H9 (cell line): ENCODE measurements at regions not wholly inside any gene's neighbourhood (a gene's known extent, or its start where the extent isn't known, plus 50 kb on each side); places are given as distances from the start of the nearest gene placed in this dataset.

ENCODE experiments used
- DNase-seq: peaks from one replicate; pipeline ENCODE4 v3.0.0-alpha.2; 2017
- H2AFZ ChIP-seq: one replicate; pipeline ENCODE4 v1.6.1; 2013; ENCODE audit warnings: mild to moderate bottlenecking, low read length, control low read depth, moderate library complexity
- H2AK5ac ChIP-seq: 2 replicates; pipeline ENCODE4 v1.6.1; 2013; ENCODE audit warnings: low read length, control low read depth, mixed read lengths; ENCODE audit not compliant: insufficient read length
- H2BK120ac ChIP-seq: one replicate; pipeline ENCODE4 v1.6.1; 2013; ENCODE audit warnings: low read depth, mild to moderate bottlenecking, low read length, control low read depth, inconsistent platforms; ENCODE audit not compliant: poor library complexity, severe bottlenecking
- H2BK12ac ChIP-seq: 2 replicates; pipeline ENCODE4 v1.6.1; 2013; ENCODE audit warnings: low read length, control low read depth, mixed read lengths, low read depth; ENCODE audit not compliant: insufficient read length
- H2BK15ac ChIP-seq: 2 replicates; pipeline ENCODE4 v1.6.1; 2013; ENCODE audit warnings: low read depth, low read length, control low read depth
- H2BK20ac ChIP-seq: one replicate; pipeline ENCODE4 v1.6.1; 2013; ENCODE audit warnings: low read depth, mild to moderate bottlenecking, low read length, control low read depth, inconsistent platforms; ENCODE audit not compliant: poor library complexity, severe bottlenecking
- H2BK5ac ChIP-seq: 2 replicates; pipeline ENCODE4 v1.6.1; 2013; ENCODE audit warnings: low read length, control low read depth, mixed read lengths; ENCODE audit not compliant: insufficient read length
- H3K14ac ChIP-seq: 2 replicates; pipeline ENCODE4 v1.6.1; 2013; ENCODE audit warnings: low read length, control low read depth; ENCODE audit not compliant: insufficient read depth
- H3K18ac ChIP-seq: 2 replicates; pipeline ENCODE4 v1.6.1; 2013; ENCODE audit warnings: low read depth, mild to moderate bottlenecking, mixed read lengths, low read length, control low read depth; ENCODE audit not compliant: insufficient read length
- H3K23ac ChIP-seq: 2 replicates; pipeline ENCODE4 v1.6.1; 2013; ENCODE audit warnings: low read length, control low read depth, mixed read lengths, low read depth; ENCODE audit not compliant: insufficient read length
- H3K23me2 ChIP-seq: 2 replicates; pipeline ENCODE4 v1.6.1; 2013; ENCODE audit warnings: low read depth, mild to moderate bottlenecking, mixed read lengths, low read length, control low read depth; ENCODE audit not compliant: insufficient read length, poor library complexity, severe bottlenecking
- H3K27ac ChIP-seq: 2 replicates; pipeline ENCODE4 v1.5.1; 2013; ENCODE audit warnings: low read length, control low read depth, mixed read lengths, low read depth; ENCODE audit not compliant: insufficient read length
- H3K27me3 ChIP-seq: 2 replicates; pipeline ENCODE4 v1.6.1; 2013; ENCODE audit warnings: low read length, control low read depth, inconsistent platforms; ENCODE audit not compliant: insufficient read depth
- H3K4ac ChIP-seq: 2 replicates; pipeline ENCODE4 v1.6.1; 2013; ENCODE audit warnings: low read depth, mild to moderate bottlenecking, control low read depth, inconsistent platforms, low read length, moderate library complexity
- H3K4me1 ChIP-seq: 2 replicates; pipeline ENCODE4 v1.6.1; 2013; ENCODE audit warnings: low read length, control low read depth, inconsistent platforms; ENCODE audit not compliant: insufficient read depth
- H3K4me2 ChIP-seq: 2 replicates; pipeline ENCODE4 v1.6.1; 2013; ENCODE audit warnings: low read length, control low read depth, mixed read lengths; ENCODE audit not compliant: insufficient read length, insufficient read depth
- H3K56ac ChIP-seq: 2 replicates; pipeline ENCODE4 v1.6.1; 2013; ENCODE audit warnings: low read depth, mild to moderate bottlenecking, mixed read lengths, low read length, control low read depth; ENCODE audit not compliant: insufficient read length
- H3K79me1 ChIP-seq: 2 replicates; pipeline ENCODE4 v1.6.1; 2013; ENCODE audit warnings: low read depth, mild to moderate bottlenecking, moderate library complexity, low read length, control low read depth, inconsistent platforms; ENCODE audit not compliant: insufficient read depth, poor library complexity, severe bottlenecking
- H3K79me2 ChIP-seq: 2 replicates; pipeline ENCODE4 v1.6.1; 2013; ENCODE audit warnings: low read length, control low read depth, inconsistent platforms; ENCODE audit not compliant: insufficient read depth
- H3K9ac ChIP-seq: 2 replicates; pipeline ENCODE4 v1.6.1; 2013; ENCODE audit warnings: low read length, control low read depth, mixed read lengths; ENCODE audit not compliant: insufficient read length; ENCODE audit errors: extremely low read depth
- H3K9me3 ChIP-seq: one replicate; pipeline ENCODE4 v1.6.1; 2013; ENCODE audit warnings: low read depth, low read length, inconsistent platforms; ENCODE audit not compliant: control insufficient read depth
- H3T11ph ChIP-seq: one replicate; pipeline ENCODE4 v1.6.1; 2013; ENCODE audit warnings: mild to moderate bottlenecking, low read length, control low read depth, inconsistent platforms
- H4K20me1 ChIP-seq: one replicate; pipeline ENCODE4 v1.6.1; 2013; ENCODE audit not compliant: control insufficient read depth, insufficient read length, insufficient read depth
- H4K5ac ChIP-seq: 2 replicates; pipeline ENCODE4 v1.6.1; 2013; ENCODE audit warnings: low read depth, mild to moderate bottlenecking, mixed read lengths, low read length, control low read depth; ENCODE audit not compliant: insufficient read length
- H4K8ac ChIP-seq: replicated peaks from 2 replicates; pipeline ENCODE4 v1.6.1; 2013; ENCODE audit warnings: low read length, control low read depth, mixed read lengths, low read depth; ENCODE audit not compliant: insufficient read length
- H4K91ac ChIP-seq: 2 replicates; pipeline ENCODE4 v1.6.1; 2013; ENCODE audit warnings: low read depth, mild to moderate bottlenecking, moderate library complexity, mixed read lengths, low read length, control low read depth; ENCODE audit not compliant: insufficient read length
- H3K27ac Mint-ChIP-seq, 3 experiments: 2 replicates in 2 of 3; 3 replicates in 1 of 3; pipeline ENCODE4 v1.8.0; 2020 to 2021; ENCODE audit warnings: mixed read lengths in 3 of 3, mild to moderate bottlenecking in 1 of 3, moderate library complexity in 1 of 3
- H3K27me3 Mint-ChIP-seq: 2 replicates; pipeline ENCODE4 v1.8.0; 2021; ENCODE audit warnings: low read depth, mild to moderate bottlenecking, moderate library complexity, mixed read lengths
- H3K36me3 Mint-ChIP-seq, 3 experiments: 2 replicates in 2 of 3; 3 replicates in 1 of 3; pipeline ENCODE4 v1.8.0; 2020 to 2021; ENCODE audit warnings: low read depth in 3 of 3, mixed read lengths in 3 of 3; ENCODE audit not compliant: insufficient read depth in 1 of 3
- H3K4me1 Mint-ChIP-seq, 2 experiments: 2 replicates each; pipeline ENCODE4 v1.8.0; 2020; ENCODE audit warnings: mixed read lengths in 2 of 2
- H3K4me3 Mint-ChIP-seq, 2 experiments: 2 replicates in 1 of 2; 3 replicates in 1 of 2; pipeline ENCODE4 v1.8.0; 2020 to 2021; ENCODE audit warnings: mild to moderate bottlenecking in 2 of 2, mixed read lengths in 2 of 2, moderate library complexity in 1 of 2
- H3K9me3 Mint-ChIP-seq, 2 experiments: 2 replicates in 1 of 2; 3 replicates in 1 of 2; pipeline ENCODE4 v1.8.0; 2020; ENCODE audit warnings: mild to moderate bottlenecking in 2 of 2, mixed read lengths in 2 of 2, moderate library complexity in 1 of 2
- WGBS: extraction: QIAGEN DNeasy Blood & Tissue Kit; methylation state at CpG from one replicate; pipeline ENCODE4 v1.1.7; 2013; ENCODE audit warnings: missing lambda C conversion rate, low lambda C conversion rate, mixed read lengths; ENCODE audit not compliant: insufficient read length; ENCODE audit errors: extremely low coverage; 5-methylcytosine and 5-hydroxymethylcytosine counted together
- TF ChIP-seq, protein P1 (sequence below): fragments of 200-600 bp; sonication (generic); conservative IDR thresholded peaks from 3 replicates; pipeline ENCODE4 v1.8.0; 2021; ENCODE audit warnings: antibody characterized with exemption, mild to moderate bottlenecking

DNA sequence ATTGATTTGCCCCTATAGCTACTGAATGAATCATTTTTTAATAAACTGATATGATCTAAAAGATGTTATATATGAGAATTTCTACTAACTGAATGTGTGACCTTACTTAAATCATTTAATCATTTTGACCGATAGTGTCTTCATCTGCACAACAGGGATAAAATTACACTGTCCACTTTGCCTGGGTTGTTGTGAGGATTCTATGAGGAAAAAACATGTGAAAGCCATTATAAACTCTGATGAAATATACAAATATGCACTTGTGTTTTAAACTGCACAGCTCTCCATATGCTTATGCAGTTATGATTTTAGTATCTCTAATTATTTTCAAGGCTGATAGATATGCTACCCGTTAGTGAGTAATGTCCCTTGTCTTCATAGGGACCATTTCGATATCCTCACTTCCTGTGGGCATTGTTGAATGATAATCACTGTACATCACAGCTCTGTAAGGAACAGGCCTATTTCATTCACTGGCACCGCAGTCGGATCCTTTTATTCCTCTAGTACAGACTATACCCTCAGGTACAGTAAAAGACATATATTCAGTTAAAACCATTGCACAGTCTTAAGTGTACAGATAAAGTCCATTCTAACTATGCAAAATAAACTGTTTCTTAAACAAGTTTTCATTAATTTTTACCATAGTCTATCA, 88.7 kb upstream of the RAP1B start:
- Histone ChIP-seq H3K4me1 (no peaks in the 10 kb centered on the region), H2BK120ac (no peak overlapping the region), H2AFZ (no peak overlapping the region), H3K4me2 (no peak overlapping the region), H2BK12ac (no peak overlapping the region), H3K79me1 (no peaks in the 10 kb centered on the region), H3K23me2 (no peaks in the 10 kb centered on the region), H3K56ac (no peak overlapping the region), H4K91ac (no peak overlapping the region), H3T11ph (no peak overlapping the region), H3K23ac (no peak overlapping the region), H3K14ac (no peak overlapping the region), H2BK5ac (no peak overlapping the region), H3K4ac (no peak overlapping the region), H2AK5ac (no peak overlapping the region), H3K27me3 (no peaks in the 10 kb centered on the region), H3K27ac (no peak overlapping the region), H3K9ac (no peak overlapping the region), H3K79me2 (no peaks in the 10 kb centered on the region), H4K5ac (no peak overlapping the region), H4K20me1 (no peaks in the 10 kb centered on the region), H3K18ac (no peak overlapping the region), H2BK15ac (no peak overlapping the region), H3K9me3 (peaks cover 10% of the 10 kb centered on the region), H2BK20ac (no peak overlapping the region), H4K8ac (no peak overlapping the region)
- Mint-ChIP-seq H3K4me3 (no peak overlapping the region), H3K9me3 (peaks cover 5 to 12% of the 10 kb centered on the region in 2 experiments; a peak in 4 of 5 replicates), H3K36me3 (peaks cover 0 to 5% (median 0%) of the 10 kb centered on the region in 3 experiments; a peak in 2 of 7 replicates), H3K4me1 (no peaks in the 10 kb centered on the region), H3K27me3 (no peaks in the 10 kb centered on the region), H3K27ac (no peak overlapping the region)
- TF ChIP-seq, protein P1, sequence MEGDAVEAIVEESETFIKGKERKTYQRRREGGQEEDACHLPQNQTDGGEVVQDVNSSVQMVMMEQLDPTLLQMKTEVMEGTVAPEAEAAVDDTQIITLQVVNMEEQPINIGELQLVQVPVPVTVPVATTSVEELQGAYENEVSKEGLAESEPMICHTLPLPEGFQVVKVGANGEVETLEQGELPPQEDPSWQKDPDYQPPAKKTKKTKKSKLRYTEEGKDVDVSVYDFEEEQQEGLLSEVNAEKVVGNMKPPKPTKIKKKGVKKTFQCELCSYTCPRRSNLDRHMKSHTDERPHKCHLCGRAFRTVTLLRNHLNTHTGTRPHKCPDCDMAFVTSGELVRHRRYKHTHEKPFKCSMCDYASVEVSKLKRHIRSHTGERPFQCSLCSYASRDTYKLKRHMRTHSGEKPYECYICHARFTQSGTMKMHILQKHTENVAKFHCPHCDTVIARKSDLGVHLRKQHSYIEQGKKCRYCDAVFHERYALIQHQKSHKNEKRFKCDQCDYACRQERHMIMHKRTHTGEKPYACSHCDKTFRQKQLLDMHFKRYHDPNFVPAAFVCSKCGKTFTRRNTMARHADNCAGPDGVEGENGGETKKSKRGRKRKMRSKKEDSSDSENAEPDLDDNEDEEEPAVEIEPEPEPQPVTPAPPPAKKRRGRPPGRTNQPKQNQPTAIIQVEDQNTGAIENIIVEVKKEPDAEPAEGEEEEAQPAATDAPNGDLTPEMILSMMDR: no peak
- DNase-seq: no peak
- WGBS: no CpG with 5 or more reads among the region's 5 CpGs
